ENCODE measurements at regions not wholly inside any gene's neighbourhood (a gene's known extent, or its start where the extent isn't known, plus 50 kb on each side); places are given as distances from the start of the nearest gene placed in this dataset.

- no peak overlapping the region for H2AFZ ChIP-seq (ENCODE audit: low read length)
- no peak overlapping the region for H3K4me2 ChIP-seq (ENCODE audit: insufficient read depth, low read length, poor library complexity, severe bottlenecking)
- H3K36me3 ChIP-seq (replicated peaks in 1 of 2; ENCODE audit: control insufficient read depth in 2 of 2, insufficient read depth in 2 of 2, low read length in 2 of 2) = no peaks in the 10 kb centered on the region
- WGBS, 2 donors (ENCODE audit: extremely low coverage in 2 of 2, insufficient read length in 2 of 2, insufficient replicate concordance in 1 of 2) = no CpG with 5 or more reads among the region's 9 CpGs
- H4K8ac ChIP-seq (ENCODE audit: low read depth, low read length) = no peak overlapping the region
- H2BK15ac ChIP-seq (ENCODE audit: low read length) = no peak overlapping the region
- H3K4me1 ChIP-seq (ENCODE audit: control insufficient read depth in 2 of 2, insufficient read depth in 1 of 2, low read depth in 1 of 2, low read length in 2 of 2) = no peaks in the 10 kb centered on the region
- H2BK5ac ChIP-seq (ENCODE audit: low read length) = no peak overlapping the region
- H4K91ac ChIP-seq (ENCODE audit: low read depth, low read length, poor library complexity) = no peak overlapping the region
- no peak overlapping the region for H2BK12ac ChIP-seq (ENCODE audit: low read length)
- H3K14ac ChIP-seq (ENCODE audit: low read length) = no peak overlapping the region
- no peak overlapping the region for H3K4me3 ChIP-seq (ENCODE audit: low read length in 2 of 2)
- no peak for DNase-seq (ENCODE audit: low spot score)
- H3K27me3 ChIP-seq (ENCODE audit: control insufficient read depth in 3 of 3, insufficient read depth in 3 of 3, low read depth in 1 of 3, low read length in 3 of 3) = peaks cover 0 to 26% (median 0%) of the 10 kb centered on the region in 3 experiments
- H3K23ac ChIP-seq (ENCODE audit: low read depth, low read length, poor library complexity) = no peak overlapping the region
- no peak overlapping the region for H2BK120ac ChIP-seq (ENCODE audit: low read depth, low read length)
- H3K9me3 ChIP-seq (replicated peaks in 1 of 2; ENCODE audit: control insufficient read depth in 2 of 2, insufficient read depth in 1 of 2, low read depth in 1 of 2, low read length in 2 of 2) = no peaks in the 10 kb centered on the region
- no peak overlapping the region for H3K18ac ChIP-seq (ENCODE audit: low read length)
- no peak overlapping the region for H3K9ac ChIP-seq (ENCODE audit: low read depth, low read length, poor library complexity)
- H3K79me1 ChIP-seq (ENCODE audit: low read depth, low read length) = no peaks in the 10 kb centered on the region
- H3K27ac ChIP-seq (replicated peaks; ENCODE audit: low read length) = no peak overlapping the region
- no peak overlapping the region for H2AK5ac ChIP-seq (ENCODE audit: low read depth, low read length)
- no peak overlapping the region for H3K4ac ChIP-seq (ENCODE audit: low read length)
Observed at GRCh38 chr7:55275291-55276200, 89.6 kb upstream of the LANCL2 start.

DNA sequence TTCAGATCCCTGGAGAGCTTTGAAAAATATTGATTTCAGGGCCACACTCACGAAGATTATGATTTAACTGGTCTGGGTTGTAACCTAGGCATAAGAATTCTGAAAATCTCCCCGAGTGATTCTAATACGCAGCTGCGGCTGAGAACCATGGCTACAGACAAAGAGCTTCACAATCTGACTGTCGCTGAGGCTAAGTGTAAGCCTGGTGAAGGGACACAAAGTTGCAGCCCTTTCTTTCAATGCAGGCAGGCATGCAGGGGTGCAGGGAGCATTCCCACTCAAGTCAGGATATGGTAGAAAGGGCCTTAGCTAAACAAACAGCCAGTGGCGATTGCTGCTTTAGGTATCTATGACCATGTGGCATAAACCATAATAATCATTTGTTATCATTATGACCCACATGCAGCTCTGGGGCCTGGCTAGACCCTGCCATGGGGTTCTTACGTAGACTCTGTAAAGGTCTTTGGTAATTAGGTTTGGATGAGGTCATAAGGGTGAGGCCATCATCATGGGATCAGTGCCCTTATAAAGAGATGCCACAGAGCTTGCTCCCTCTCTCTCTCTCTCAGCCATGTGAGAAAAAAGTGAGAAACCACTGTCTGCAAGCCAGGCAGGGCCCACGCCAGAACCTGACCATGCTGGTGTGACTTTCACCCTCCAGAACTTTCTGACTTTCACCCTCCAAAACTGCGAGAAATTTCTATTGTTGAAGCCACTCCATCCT, 88.4 kb upstream of the LANCL2 start:
- H3K27ac ChIP-seq (replicated peaks; ENCODE audit: low read length) = no peak overlapping the region
- no peak overlapping the region for H4K91ac ChIP-seq (ENCODE audit: low read depth, low read length, poor library complexity)
- no peak overlapping the region for H2BK12ac ChIP-seq (ENCODE audit: low read length)
- DNase-seq (ENCODE audit: low spot score) = no peak
- no peaks in the 10 kb centered on the region for H3K36me3 ChIP-seq (replicated peaks in 1 of 2; ENCODE audit: control insufficient read depth in 2 of 2, insufficient read depth in 2 of 2, low read length in 2 of 2)
- H4K8ac ChIP-seq (ENCODE audit: low read depth, low read length) = no peak overlapping the region
- H2BK15ac ChIP-seq (ENCODE audit: low read length) = no peak overlapping the region
- H3K4me3 ChIP-seq (ENCODE audit: low read length in 2 of 2) = no peak overlapping the region
- no peaks in the 10 kb centered on the region for H3K79me1 ChIP-seq (ENCODE audit: low read depth, low read length)
- H2AFZ ChIP-seq (ENCODE audit: low read length) = no peak overlapping the region
- H2AK5ac ChIP-seq (ENCODE audit: low read depth, low read length) = no peak overlapping the region
- H3K4me2 ChIP-seq (ENCODE audit: insufficient read depth, low read length, poor library complexity, severe bottlenecking) = no peak overlapping the region
- WGBS, 2 donors (ENCODE audit: extremely low coverage in 2 of 2, insufficient read length in 2 of 2, insufficient replicate concordance in 1 of 2) = no CpG with 5 or more reads among the region's 9 CpGs
- H3K14ac ChIP-seq (ENCODE audit: low read length) = no peak overlapping the region
- H3K9me3 ChIP-seq (replicated peaks in 1 of 2; ENCODE audit: control insufficient read depth in 2 of 2, insufficient read depth in 1 of 2, low read depth in 1 of 2, low read length in 2 of 2) = no peaks in the 10 kb centered on the region
- H3K23ac ChIP-seq (ENCODE audit: low read depth, low read length, poor library complexity) = no peak overlapping the region
- no peak overlapping the region for H2BK120ac ChIP-seq (ENCODE audit: low read depth, low read length)
- no peak overlapping the region for H3K18ac ChIP-seq (ENCODE audit: low read length)
- H3K9ac ChIP-seq (ENCODE audit: low read depth, low read length, poor library complexity) = peak overlapping the region; percentile 38
- no peak overlapping the region for H3K4ac ChIP-seq (ENCODE audit: low read length)
- no peak overlapping the region for H2BK5ac ChIP-seq (ENCODE audit: low read length)
- H3K27me3 ChIP-seq (ENCODE audit: control insufficient read depth in 3 of 3, insufficient read depth in 3 of 3, low read depth in 1 of 3, low read length in 3 of 3) = peaks cover 0 to 26% (median 0%) of the 10 kb centered on the region in 3 experiments
- H3K4me1 ChIP-seq (ENCODE audit: control insufficient read depth in 2 of 2, insufficient read depth in 1 of 2, low read depth in 1 of 2, low read length in 2 of 2) = no peaks in the 10 kb centered on the region

DNA sequence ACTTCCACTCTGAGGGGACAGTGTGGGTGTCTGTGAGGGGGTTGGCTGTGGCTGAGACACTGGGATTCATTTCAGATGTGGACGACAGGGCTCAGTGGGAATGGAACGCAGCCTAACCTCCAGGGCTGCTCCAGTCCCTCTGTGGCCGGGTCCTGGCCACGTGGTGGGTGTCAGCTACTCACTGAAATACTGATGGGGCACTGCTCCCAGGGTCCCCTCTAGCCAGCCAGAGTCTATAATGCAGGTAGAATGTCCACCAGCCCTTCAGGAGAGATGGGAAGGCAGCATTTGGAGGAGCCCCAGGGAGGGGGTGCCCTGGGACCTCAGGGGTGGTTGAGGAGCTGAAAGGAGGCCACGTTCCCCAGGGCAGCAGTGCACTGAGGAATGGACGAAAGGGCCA, 87.2 kb upstream of the LANCL2 start:
- no peak overlapping the region for H3K4me3 ChIP-seq (ENCODE audit: low read length in 2 of 2)
- no peak overlapping the region for H2BK12ac ChIP-seq (ENCODE audit: low read length)
- H3K27me3 ChIP-seq (ENCODE audit: control insufficient read depth in 3 of 3, insufficient read depth in 3 of 3, low read depth in 1 of 3, low read length in 3 of 3) = peaks cover 0 to 26% (median 0%) of the 10 kb centered on the region in 3 experiments
- no peak overlapping the region for H4K8ac ChIP-seq (ENCODE audit: low read depth, low read length)
- H2BK5ac ChIP-seq (ENCODE audit: low read length) = no peak overlapping the region
- no peak overlapping the region for H3K9ac ChIP-seq (ENCODE audit: low read depth, low read length, poor library complexity)
- no peak overlapping the region for H2BK15ac ChIP-seq (ENCODE audit: low read length)
- no peaks in the 10 kb centered on the region for H3K36me3 ChIP-seq (replicated peaks in 1 of 2; ENCODE audit: control insufficient read depth in 2 of 2, insufficient read depth in 2 of 2, low read length in 2 of 2)
- H3K14ac ChIP-seq (ENCODE audit: low read length) = peak overlapping the region; percentile 1
- no peak overlapping the region for H3K4ac ChIP-seq (ENCODE audit: low read length)
- H2AFZ ChIP-seq (ENCODE audit: low read length) = no peak overlapping the region
- H3K9me3 ChIP-seq (replicated peaks in 1 of 2; ENCODE audit: control insufficient read depth in 2 of 2, insufficient read depth in 1 of 2, low read depth in 1 of 2, low read length in 2 of 2) = no peaks in the 10 kb centered on the region
- no peak overlapping the region for H3K4me2 ChIP-seq (ENCODE audit: insufficient read depth, low read length, poor library complexity, severe bottlenecking)
- H3K18ac ChIP-seq (ENCODE audit: low read length) = no peak overlapping the region
- WGBS, 2 donors (ENCODE audit: extremely low coverage in 2 of 2, insufficient read length in 2 of 2, insufficient replicate concordance in 1 of 2) = no CpG with 5 or more reads among the region's 6 CpGs
- peak overlapping the region; percentile 85 for H2AK5ac ChIP-seq (ENCODE audit: low read depth, low read length)
- no peak overlapping the region for H4K91ac ChIP-seq (ENCODE audit: low read depth, low read length, poor library complexity)
- no peak overlapping the region for H3K27ac ChIP-seq (replicated peaks; ENCODE audit: low read length)
- H3K4me1 ChIP-seq (ENCODE audit: control insufficient read depth in 2 of 2, insufficient read depth in 1 of 2, low read depth in 1 of 2, low read length in 2 of 2) = no peaks in the 10 kb centered on the region
- no peak overlapping the region for H2BK120ac ChIP-seq (ENCODE audit: low read depth, low read length)
- H3K23ac ChIP-seq (ENCODE audit: low read depth, low read length, poor library complexity) = no peak overlapping the region
- no peak for DNase-seq (ENCODE audit: low spot score)
- no peaks in the 10 kb centered on the region for H3K79me1 ChIP-seq (ENCODE audit: low read depth, low read length)

DNA sequence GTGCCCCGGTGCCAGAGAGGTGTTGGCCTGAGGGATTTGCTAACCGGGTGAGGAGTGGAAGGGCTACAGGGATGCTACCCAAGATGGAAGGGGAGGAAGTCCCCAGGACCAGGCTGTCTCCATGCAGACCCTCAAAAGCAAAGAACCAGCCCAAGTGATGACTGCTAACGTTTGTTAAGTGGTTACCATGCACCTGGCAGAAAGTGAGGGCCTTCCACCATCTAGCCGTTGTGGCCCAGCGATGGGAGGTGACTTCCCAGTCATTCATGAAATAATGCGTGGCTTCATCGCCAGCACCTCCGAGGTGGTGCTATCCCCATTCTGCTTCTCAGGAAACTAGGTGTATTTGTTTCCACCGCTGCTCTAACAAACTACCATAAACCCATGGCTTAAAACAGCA, 86.8 kb upstream of the LANCL2 start:
- DNase-seq (ENCODE audit: low spot score) = no peak
- H3K36me3 ChIP-seq (replicated peaks in 1 of 2; ENCODE audit: control insufficient read depth in 2 of 2, insufficient read depth in 2 of 2, low read length in 2 of 2) = no peaks in the 10 kb centered on the region
- H4K91ac ChIP-seq (ENCODE audit: low read depth, low read length, poor library complexity) = no peak overlapping the region
- H3K4ac ChIP-seq (ENCODE audit: low read length) = no peak overlapping the region
- no peak overlapping the region for H3K23ac ChIP-seq (ENCODE audit: low read depth, low read length, poor library complexity)
- no CpG with 5 or more reads among the region's 9 CpGs for WGBS, 2 donors (ENCODE audit: extremely low coverage in 2 of 2, insufficient read length in 2 of 2, insufficient replicate concordance in 1 of 2)
- no peak overlapping the region for H3K14ac ChIP-seq (ENCODE audit: low read length)
- no peak overlapping the region for H4K8ac ChIP-seq (ENCODE audit: low read depth, low read length)
- no peak overlapping the region for H2BK15ac ChIP-seq (ENCODE audit: low read length)
- H3K9ac ChIP-seq (ENCODE audit: low read depth, low read length, poor library complexity) = no peak overlapping the region
- peak overlapping the region; percentile 85 for H2AK5ac ChIP-seq (ENCODE audit: low read depth, low read length)
- H2AFZ ChIP-seq (ENCODE audit: low read length) = no peak overlapping the region
- no peak overlapping the region for H3K27ac ChIP-seq (replicated peaks; ENCODE audit: low read length)
- peaks cover 0 to 24% (median 0%) of the 10 kb centered on the region in 3 experiments for H3K27me3 ChIP-seq (ENCODE audit: control insufficient read depth in 3 of 3, insufficient read depth in 3 of 3, low read depth in 1 of 3, low read length in 3 of 3)
- H3K4me3 ChIP-seq (ENCODE audit: low read length in 2 of 2) = no peak overlapping the region
- H3K18ac ChIP-seq (ENCODE audit: low read length) = no peak overlapping the region
- no peaks in the 10 kb centered on the region for H3K4me1 ChIP-seq (ENCODE audit: control insufficient read depth in 2 of 2, insufficient read depth in 1 of 2, low read depth in 1 of 2, low read length in 2 of 2)
- no peak overlapping the region for H2BK5ac ChIP-seq (ENCODE audit: low read length)
- no peak overlapping the region for H2BK12ac ChIP-seq (ENCODE audit: low read length)
- H3K79me1 ChIP-seq (ENCODE audit: low read depth, low read length) = no peaks in the 10 kb centered on the region
- H2BK120ac ChIP-seq (ENCODE audit: low read depth, low read length) = no peak overlapping the region
- no peak overlapping the region for H3K4me2 ChIP-seq (ENCODE audit: insufficient read depth, low read length, poor library complexity, severe bottlenecking)
- no peaks in the 10 kb centered on the region for H3K9me3 ChIP-seq (replicated peaks in 1 of 2; ENCODE audit: control insufficient read depth in 2 of 2, insufficient read depth in 1 of 2, low read depth in 1 of 2, low read length in 2 of 2)

Measured in neuronal stem cell (in vitro differentiated cells).